MM.1S (cell line): ENCODE measurements at regions not wholly inside any gene's neighbourhood (a gene's known extent, or its start where the extent isn't known, plus 50 kb on each side); places are given as distances from the start of the nearest gene placed in this dataset.
"Not testable (repeated sequence)": the region's sequence is repeated elsewhere in the genome, so short reads cannot be mapped to it uniquely, and the experiment has no call there.

Experiments
- DNase-seq: peaks from one replicate; pipeline ENCODE4 v3.0.0-alpha.2; 2015
- H2AFZ ChIP-seq: fragments of 300-600 bp; sonication (generic); 2 replicates; pipeline ENCODE4 v1.6.0; 2016; ENCODE audit warnings: antibody characterized with exemption, low read length
- H3F3A ChIP-seq: fragments of 300-600 bp; sonication (generic); 2 replicates; pipeline ENCODE4 v1.6.1; 2016; ENCODE audit warnings: mild to moderate bottlenecking, antibody characterized with exemption, low read length, moderate library complexity, mixed read lengths; ENCODE audit not compliant: insufficient read depth
- H3K27ac ChIP-seq: fragments of 300-600 bp; sonication (generic); 2 replicates; pipeline ENCODE4 v1.5.1; 2016; ENCODE audit warnings: mild to moderate bottlenecking, low read length
- H3K27me3 ChIP-seq: fragments of 300-600 bp; sonication (generic); replicated peaks from 2 replicates; pipeline ENCODE4 v1.6.0; 2016; ENCODE audit warnings: low read length; ENCODE audit not compliant: insufficient read depth
- H3K36me3 ChIP-seq: fragments of 300-600 bp; sonication (generic); replicated peaks from 2 replicates; pipeline ENCODE4 v1.6.1; 2016; ENCODE audit warnings: mild to moderate bottlenecking, low read length, mixed read lengths; ENCODE audit not compliant: insufficient read depth
- H3K4me1 ChIP-seq: fragments of 300-600 bp; sonication (generic); 2 replicates; pipeline ENCODE4 v1.6.1; 2016; ENCODE audit warnings: low read length, mixed read lengths
- H3K4me2 ChIP-seq: fragments of 300-600 bp; sonication (generic); 2 replicates; pipeline ENCODE4 v1.6.0; 2016; ENCODE audit warnings: low read depth, low read length
- H3K4me3 ChIP-seq: fragments of 300-600 bp; sonication (generic); 2 replicates; pipeline ENCODE4 v1.5.1; 2016; ENCODE audit warnings: low read length, mixed read lengths
- H3K79me2 ChIP-seq: fragments of 300-600 bp; sonication (generic); 2 replicates; pipeline ENCODE4 v1.6.1; 2016; ENCODE audit warnings: mixed run types, low read length, mixed read lengths
- H3K9ac ChIP-seq: fragments of 300-600 bp; sonication (generic); 2 replicates; pipeline ENCODE4 v1.6.1; 2016; ENCODE audit warnings: low read length, mixed read lengths
- H3K9me2 ChIP-seq: fragments of 300-600 bp; sonication (generic); replicated peaks from 2 replicates; pipeline ENCODE4 v1.6.1; 2016; ENCODE audit warnings: mild to moderate bottlenecking, low read length, mixed read lengths; ENCODE audit not compliant: insufficient read depth
- H3K9me3 ChIP-seq: fragments of 300-600 bp; sonication (generic); replicated peaks from 2 replicates; pipeline ENCODE4 v1.6.1; 2016; ENCODE audit warnings: mild to moderate bottlenecking, low read length, mixed read lengths; ENCODE audit not compliant: insufficient read depth
- H4K20me1 ChIP-seq: fragments of 300-600 bp; sonication (generic); 2 replicates; pipeline ENCODE4 v1.6.1; 2016; ENCODE audit warnings: mild to moderate bottlenecking, low read length, moderate library complexity, mixed read lengths; ENCODE audit not compliant: insufficient read depth
- CTCF ChIP-seq: fragments of 300-600 bp; sonication (generic); IDR thresholded peaks from 2 replicates; pipeline ENCODE4 v1.5.1; 2016; ENCODE audit warnings: antibody characterized with exemption, low read length, mixed read lengths
- EZH2 ChIP-seq: fragments of 300-600 bp; sonication (generic); optimal IDR thresholded peaks from 2 replicates; pipeline ENCODE3; 2017; ENCODE audit warnings: low read depth, mild to moderate bottlenecking, antibody characterized with exemption, low read length, mixed read lengths
- EZH2phosphoT487 ChIP-seq: fragments of 300-600 bp; sonication (generic); IDR thresholded peaks from 2 replicates; pipeline ENCODE4 v1.6.1; 2018; ENCODE audit warnings: antibody characterized with exemption, low read length

- no peaks in the 10 kb centered on the region for H3K36me3 ChIP-seq
- TF ChIP-seq EZH2 (no peak), CTCF (no peak), EZH2phosphoT487 (no peak)
- no peak overlapping the region for H3K4me2 ChIP-seq
- no peak overlapping the region for H3K27ac ChIP-seq
- no peaks in the 10 kb centered on the region for H3K27me3 ChIP-seq
- H3K9ac ChIP-seq = no peak overlapping the region
- H4K20me1 ChIP-seq = no peaks in the 10 kb centered on the region
- H3K4me3 ChIP-seq = no peak overlapping the region
- no peaks in the 10 kb centered on the region for H3K9me3 ChIP-seq
- no peaks in the 10 kb centered on the region for H3K4me1 ChIP-seq
- no peak overlapping the region for H2AFZ ChIP-seq
- no peak for DNase-seq
- no peaks in the 10 kb centered on the region for H3F3A ChIP-seq
- no peaks in the 10 kb centered on the region for H3K79me2 ChIP-seq
- H3K9me2 ChIP-seq = no peaks in the 10 kb centered on the region
Observed at GRCh38 chr4:97073194-97073593, 1070.1 kb downstream of the STPG2 start.

GRCh38 chr4:97074531-97074930 is 1068.7 kb downstream of the STPG2 start:
- no peak overlapping the region for H2AFZ ChIP-seq
- H3K27me3 ChIP-seq = no peaks in the 10 kb centered on the region
- no peaks in the 10 kb centered on the region for H3F3A ChIP-seq
- H4K20me1 ChIP-seq = no peaks in the 10 kb centered on the region
- no peaks in the 10 kb centered on the region for H3K36me3 ChIP-seq
- no peak for DNase-seq
- no peaks in the 10 kb centered on the region for H3K9me2 ChIP-seq
- H3K79me2 ChIP-seq = no peaks in the 10 kb centered on the region
- H3K4me3 ChIP-seq = no peak overlapping the region
- H3K4me1 ChIP-seq = no peaks in the 10 kb centered on the region
- TF ChIP-seq CTCF = no peak
- no peak for TF ChIP-seq EZH2phosphoT487
- TF ChIP-seq EZH2 = no peak
- H3K4me2 ChIP-seq = no peak overlapping the region
- H3K9ac ChIP-seq = no peak overlapping the region
- H3K9me3 ChIP-seq = no peaks in the 10 kb centered on the region
- no peak overlapping the region for H3K27ac ChIP-seq

- Histone ChIP-seq H3K4me3 (no peak overlapping the region), H3F3A (no peaks in the 10 kb centered on the region), H3K27me3 (no peaks in the 10 kb centered on the region), H3K9me3 (no peaks in the 10 kb centered on the region), H3K79me2 (no peaks in the 10 kb centered on the region), H3K4me1 (no peaks in the 10 kb centered on the region), H3K9ac (no peak overlapping the region), H3K36me3 (no peaks in the 10 kb centered on the region), H3K4me2 (no peak overlapping the region), H3K9me2 (no peaks in the 10 kb centered on the region), H3K27ac (no peak overlapping the region), H2AFZ (no peak overlapping the region), H4K20me1 (no peaks in the 10 kb centered on the region)
- no peak for TF ChIP-seq CTCF
- no peak for TF ChIP-seq EZH2phosphoT487
- no peak for TF ChIP-seq EZH2
- no peak for DNase-seq
Observed at GRCh38 chr4:97081951-97082350, 1061.3 kb downstream of the STPG2 start.

GRCh38 chr4:97097036-97097435 is 1046.2 kb downstream of the STPG2 start:
- H3K4me3 ChIP-seq, H3K79me2 ChIP-seq, H3K27me3 ChIP-seq, H3K9me2 ChIP-seq, H3K27ac ChIP-seq, H2AFZ ChIP-seq, DNase-seq, H3K4me1 ChIP-seq, H4K20me1 ChIP-seq, H3K9me3 ChIP-seq, H3K36me3 ChIP-seq, H3F3A ChIP-seq, H3K4me2 ChIP-seq, H3K9ac ChIP-seq: not testable (repeated sequence)

GRCh38 chr4:97101171-97101570 is 1042.1 kb downstream of the STPG2 start:
- H3K27ac ChIP-seq, H4K20me1 ChIP-seq, H3K4me2 ChIP-seq, H3K9me2 ChIP-seq, H3K79me2 ChIP-seq, H3K36me3 ChIP-seq, H3K27me3 ChIP-seq, H3K9me3 ChIP-seq, H3K9ac ChIP-seq, DNase-seq, H3F3A ChIP-seq, H3K4me1 ChIP-seq, H2AFZ ChIP-seq, H3K4me3 ChIP-seq: not testable (repeated sequence)
